ENCODE measurements at regions not wholly inside any gene's neighbourhood (a gene's known extent, or its start where the extent isn't known, plus 50 kb on each side); places are given as distances from the start of the nearest gene placed in this dataset.

GRCh38 chr1:80047791-80048190, 1041.3 kb upstream of the ADGRL4 start:
- DNase-seq (ENCODE audit: low read depth, low spot score), result no peak
- H3K27ac ChIP-seq, result no peak overlapping the region

- DNase-seq (ENCODE audit: low read depth, low spot score), result no peak
Observed at GRCh38 chr1:80044662-80045061, 1038.1 kb upstream of the ADGRL4 start.

GRCh38 chr1:80036690-80037432, 1030.3 kb upstream of the ADGRL4 start:
- no peak for DNase-seq (ENCODE audit: low read depth, low spot score)
- no peak overlapping the region for H3K27ac ChIP-seq

More at GRCh38 chr1:80044662-80045061, 1038.1 kb upstream of the ADGRL4 start:
- H3K27ac ChIP-seq, result no peak overlapping the region

- DNase-seq (ENCODE audit: low read depth, low spot score), result no peak
- no peak overlapping the region for H3K27ac ChIP-seq
Observed at GRCh38 chr1:80023358-80023757, 1016.8 kb upstream of the ADGRL4 start.

DNA sequence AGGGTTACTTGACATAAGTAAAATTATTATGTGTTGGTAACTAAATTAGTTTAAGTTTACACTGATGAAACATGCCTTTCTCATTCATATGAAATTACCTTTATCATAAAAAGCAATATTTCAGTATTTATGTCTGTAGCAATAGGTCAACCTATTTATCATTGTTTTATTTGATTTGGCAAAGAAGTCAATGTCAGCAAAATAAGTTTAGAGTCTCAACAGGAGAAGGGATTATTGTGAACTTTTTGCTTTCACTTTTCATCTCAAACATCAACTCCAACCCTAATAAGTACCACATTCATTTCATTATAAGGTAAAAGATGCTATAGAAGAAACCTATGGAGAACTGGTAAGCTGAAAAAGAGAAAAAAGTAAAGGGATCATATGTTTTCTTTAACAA, 1015.4 kb upstream of the ADGRL4 start:
- no peak for DNase-seq (ENCODE audit: low read depth, low spot score)

GRCh38 chr1:80018348-80018747, 1011.8 kb upstream of the ADGRL4 start:
- DNase-seq (ENCODE audit: low read depth, low spot score), result no peak
- no peak overlapping the region for H3K27ac ChIP-seq

More for the DNA sequence above, 1015.4 kb upstream of the ADGRL4 start:
- no peak overlapping the region for H3K27ac ChIP-seq

DNA sequence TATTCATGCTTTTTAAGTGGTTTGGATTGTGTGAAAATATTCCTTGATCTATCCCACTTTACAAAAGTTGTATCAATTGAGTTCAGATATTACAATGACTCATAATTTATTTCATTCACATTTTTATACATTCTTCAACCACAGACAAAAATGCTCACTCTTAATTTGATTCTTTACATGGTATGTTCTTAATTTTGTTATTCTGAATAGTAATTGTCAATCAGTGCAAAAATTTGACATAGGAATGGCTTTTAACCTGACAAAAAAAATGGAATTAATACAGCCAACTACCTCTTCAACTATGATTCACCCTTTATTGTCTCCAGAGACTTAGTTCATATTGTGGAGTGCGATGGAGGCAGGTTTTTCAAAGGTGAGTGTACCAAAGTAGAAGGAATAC, 1002.4 kb upstream of the ADGRL4 start:
- H3K27ac ChIP-seq, result no peak overlapping the region
- no peak for DNase-seq (ENCODE audit: low read depth, low spot score)

DNA sequence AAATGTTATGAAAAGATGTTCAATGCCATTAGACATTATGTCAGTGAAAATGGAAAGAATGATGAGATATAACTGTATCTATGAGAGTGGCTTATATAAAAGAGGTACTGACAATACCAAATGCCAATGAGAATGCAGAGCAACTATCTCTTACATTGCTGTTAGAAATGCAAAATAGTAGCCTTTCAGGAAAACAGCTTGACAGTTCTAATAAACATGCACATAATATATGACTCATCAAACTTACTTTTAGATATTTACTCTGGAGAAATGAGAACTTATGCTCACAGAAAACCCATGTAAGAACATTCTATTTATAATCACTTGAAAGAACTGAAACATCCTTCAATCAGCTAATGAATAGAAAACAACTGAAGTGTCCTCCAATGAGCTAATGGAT, 996.7 kb upstream of the ADGRL4 start:
- no peak for DNase-seq (ENCODE audit: low read depth, low spot score)
- no peak overlapping the region for H3K27ac ChIP-seq

DNA sequence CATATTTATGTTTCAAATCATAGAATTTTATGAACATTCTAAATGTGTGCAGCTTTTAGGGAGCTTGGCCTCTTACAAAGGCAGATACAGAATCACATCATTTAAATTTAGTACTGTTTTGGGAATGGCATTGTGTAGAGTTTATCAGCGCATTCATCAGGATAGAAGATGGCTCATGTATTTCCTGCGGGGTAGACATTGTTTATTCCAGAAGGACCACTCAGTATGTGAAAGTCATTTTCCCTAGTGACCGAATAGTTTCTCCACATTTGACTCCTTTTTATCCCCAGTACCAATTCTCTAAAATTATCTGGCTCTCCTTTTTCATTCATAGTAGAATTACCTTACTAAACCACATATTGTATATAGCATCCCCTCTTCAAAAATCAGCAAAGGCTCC, 981.9 kb upstream of the ADGRL4 start:
- no peak overlapping the region for H3K27ac ChIP-seq
- no peak for DNase-seq (ENCODE audit: low read depth, low spot score)

DNA sequence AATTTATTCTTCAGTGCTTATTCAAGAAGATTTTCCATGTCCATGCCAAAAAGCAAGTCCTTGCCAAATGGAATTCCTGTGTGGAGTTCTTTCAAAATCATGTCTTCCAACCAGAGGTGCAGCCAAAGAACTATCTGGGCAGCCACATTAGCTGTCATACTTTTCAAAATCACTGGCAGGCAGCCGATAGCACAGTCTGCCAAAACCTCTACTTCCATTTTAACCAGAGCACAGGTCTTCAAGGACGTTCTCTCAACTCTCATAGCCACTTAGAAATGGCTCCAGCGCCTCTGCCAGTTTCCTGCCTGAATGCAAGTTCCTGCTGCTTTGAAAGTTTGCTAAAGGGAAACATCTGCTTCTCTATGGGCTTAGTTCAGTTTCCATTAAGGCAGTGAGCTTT, 975.7 kb upstream of the ADGRL4 start:
- H3K27ac ChIP-seq, result no peak overlapping the region
- DNase-seq (ENCODE audit: low read depth, low spot score), result no peak

GRCh38 chr1:79981481-79981880, 975.0 kb upstream of the ADGRL4 start:
- H3K27ac ChIP-seq, result no peak overlapping the region
- no peak for DNase-seq (ENCODE audit: low read depth, low spot score)

GRCh38 chr1:79979346-79979745, 972.8 kb upstream of the ADGRL4 start:
- no peak for DNase-seq (ENCODE audit: low read depth, low spot score)
- H3K27ac ChIP-seq, result no peak overlapping the region

DNA sequence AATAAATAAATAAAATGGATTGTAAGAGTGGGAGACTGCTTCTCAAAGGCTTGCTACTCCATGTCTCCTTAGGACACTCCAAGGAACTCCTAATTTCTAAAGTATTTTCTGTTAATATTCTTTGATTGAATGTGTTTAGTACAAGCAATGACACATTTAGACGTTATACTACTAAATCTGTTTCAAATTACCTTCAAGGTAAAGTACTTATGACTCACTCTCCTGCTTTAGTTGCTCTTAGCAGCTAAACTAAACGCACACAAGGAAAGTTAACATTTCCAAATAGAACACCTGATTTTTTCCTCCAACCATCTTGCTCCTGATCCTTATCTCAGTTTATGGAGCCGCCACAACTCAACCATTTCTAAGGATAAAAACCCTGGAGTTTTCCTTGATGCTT, 969.8 kb upstream of the ADGRL4 start:
- no peak overlapping the region for H3K27ac ChIP-seq
- no peak for DNase-seq (ENCODE audit: low read depth, low spot score)

- H3K27ac ChIP-seq, result no peak overlapping the region
- no peak for DNase-seq (ENCODE audit: low read depth, low spot score)
Observed at GRCh38 chr1:79974659-79975058, 968.1 kb upstream of the ADGRL4 start.

- DNase-seq (ENCODE audit: low read depth, low spot score), result no peak
- no peak overlapping the region for H3K27ac ChIP-seq
Observed at GRCh38 chr1:79969886-79970285, 963.4 kb upstream of the ADGRL4 start.

GRCh38 chr1:79966438-79966837, 959.9 kb upstream of the ADGRL4 start:
- no peak overlapping the region for H3K27ac ChIP-seq
- no peak for DNase-seq (ENCODE audit: low read depth, low spot score)

GRCh38 chr1:79959635-79960034, 953.1 kb upstream of the ADGRL4 start:
- DNase-seq (ENCODE audit: low read depth, low spot score), result no peak
- H3K27ac ChIP-seq, result no peak overlapping the region

DNA sequence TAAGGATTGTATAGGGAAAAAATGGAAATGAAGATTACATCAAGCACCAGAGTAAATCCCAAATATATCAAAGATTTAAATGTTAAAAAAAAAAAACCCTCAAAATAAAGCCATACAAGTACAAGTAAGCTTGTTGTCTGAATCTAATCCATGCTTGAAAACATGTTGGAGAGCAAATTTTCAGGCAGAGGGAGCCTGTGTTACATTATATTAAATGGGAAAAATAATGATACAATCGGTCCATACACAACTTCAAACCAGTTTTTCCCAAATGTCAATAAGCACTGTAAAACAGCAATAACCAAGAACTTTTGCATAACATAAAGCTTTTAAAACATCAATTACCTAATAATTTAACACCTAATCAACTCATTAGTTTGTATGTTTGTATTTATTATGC, 949.4 kb upstream of the ADGRL4 start:
- DNase-seq (ENCODE audit: low read depth, low spot score), result no peak
- no peak overlapping the region for H3K27ac ChIP-seq

- DNase-seq (ENCODE audit: low read depth, low spot score), result no peak
- H3K27ac ChIP-seq, result no peak overlapping the region
Observed at GRCh38 chr1:79950511-79950910, 944.0 kb upstream of the ADGRL4 start.

DNA sequence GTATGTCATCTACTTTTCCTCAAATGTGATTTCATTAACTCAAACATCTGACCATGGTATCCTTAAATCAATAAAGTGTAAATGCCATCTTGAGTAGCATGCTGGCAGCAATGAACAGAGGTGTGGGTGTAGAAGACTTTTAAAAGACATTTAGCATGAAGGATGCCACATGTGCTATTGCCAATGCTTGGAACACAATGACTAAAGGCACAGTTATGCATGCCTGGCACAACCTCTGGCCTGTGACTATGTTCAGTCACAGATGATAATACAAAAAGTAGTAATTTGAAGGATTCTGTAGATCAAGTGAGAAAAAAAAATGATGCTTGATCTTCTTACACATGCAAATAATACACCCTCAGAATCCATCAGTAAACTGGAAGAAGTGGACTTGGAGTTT, 938.9 kb upstream of the ADGRL4 start:
- no peak overlapping the region for H3K27ac ChIP-seq
- no peak for DNase-seq (ENCODE audit: low read depth, low spot score)

- H3K27ac ChIP-seq, result no peak overlapping the region
- no peak for DNase-seq (ENCODE audit: low read depth, low spot score)
Observed at GRCh38 chr1:79929356-79929755, 922.8 kb upstream of the ADGRL4 start.

DNA sequence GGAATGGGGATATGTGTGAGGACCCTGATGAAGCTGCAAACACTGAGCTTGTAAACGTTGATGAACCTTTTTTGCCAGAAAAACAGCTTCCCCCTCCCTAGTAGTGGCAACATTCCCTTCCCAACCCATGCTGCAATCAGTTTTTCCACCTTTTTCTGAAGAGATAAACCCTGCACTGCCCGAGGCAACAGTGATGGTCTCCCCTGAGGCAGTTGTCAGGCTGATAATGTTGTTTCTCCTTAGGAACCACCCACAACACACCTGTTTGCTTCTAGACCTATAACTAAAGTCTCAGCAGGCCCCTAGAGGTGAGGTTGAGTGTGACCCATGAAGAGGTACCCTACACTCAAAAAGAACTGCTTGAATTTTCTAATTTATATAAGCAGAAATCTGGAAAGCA, 922.4 kb upstream of the ADGRL4 start:
- no peak for DNase-seq (ENCODE audit: low read depth, low spot score)

More for the DNA sequence above, 922.4 kb upstream of the ADGRL4 start:
- no peak overlapping the region for H3K27ac ChIP-seq
